ENCODE measurements at regions not wholly inside any gene's neighbourhood (a gene's known extent, or its start where the extent isn't known, plus 50 kb on each side); places are given as distances from the start of the nearest gene placed in this dataset.

GRCh38 chr1:112140743-112141142 is 151.3 kb upstream of the KCND3 start:
- Histone ChIP-seq H3K9ac (ENCODE audit: extremely low read depth, insufficient read length, low read length) (no peak overlapping the region), H2BK12ac (ENCODE audit: insufficient read length, low read depth, low read length) (no peak overlapping the region), H3K14ac (ENCODE audit: insufficient read depth, low read length) (no peak overlapping the region), H3K4ac (ENCODE audit: low read depth, low read length) (no peak overlapping the region), H4K20me1 (ENCODE audit: control insufficient read depth, insufficient read depth, insufficient read length) (no peaks in the 10 kb centered on the region), H2AK5ac (ENCODE audit: insufficient read length, low read length) (no peak overlapping the region), H2BK5ac (ENCODE audit: insufficient read length, low read length) (no peak overlapping the region), H2BK120ac (ENCODE audit: low read depth, low read length, poor library complexity, severe bottlenecking) (no peak overlapping the region), H3K9me3 (ENCODE audit: control insufficient read depth, low read depth, low read length) (no peaks in the 10 kb centered on the region), H3K79me1 (ENCODE audit: insufficient read depth, low read depth, low read length, poor library complexity, severe bottlenecking) (no peaks in the 10 kb centered on the region), H4K8ac (replicated peaks; ENCODE audit: insufficient read length, low read depth, low read length) (no peak overlapping the region), H4K5ac (ENCODE audit: insufficient read length, low read depth, low read length) (no peak overlapping the region), H3K23ac (ENCODE audit: insufficient read length, low read depth, low read length) (no peak overlapping the region), H3K18ac (ENCODE audit: insufficient read length, low read depth, low read length) (no peak overlapping the region), H3K56ac (ENCODE audit: insufficient read length, low read depth, low read length) (no peak overlapping the region), H2BK15ac (ENCODE audit: low read depth, low read length) (no peak overlapping the region), H3K4me2 (ENCODE audit: insufficient read depth, insufficient read length, low read length) (no peak overlapping the region), H3T11ph (ENCODE audit: low read length) (no peak overlapping the region), H4K91ac (ENCODE audit: insufficient read length, low read depth, low read length) (no peak overlapping the region), H3K27me3 (ENCODE audit: insufficient read depth, low read length) (no peaks in the 10 kb centered on the region), H3K79me2 (ENCODE audit: insufficient read depth, low read length) (no peaks in the 10 kb centered on the region), H2BK20ac (ENCODE audit: low read depth, low read length, poor library complexity, severe bottlenecking) (no peak overlapping the region), H3K27ac (ENCODE audit: insufficient read length, low read depth, low read length) (no peak overlapping the region), H3K23me2 (ENCODE audit: insufficient read length, low read depth, low read length, poor library complexity, severe bottlenecking) (no peaks in the 10 kb centered on the region), H3K4me1 (ENCODE audit: insufficient read depth, low read length) (no peaks in the 10 kb centered on the region), H2AFZ (ENCODE audit: low read length) (no peak overlapping the region)
- TF ChIP-seq CTCF (conservative IDR thresholded peaks at IDR 0.05): no peak
- H3K36me3 Mint-ChIP-seq (ENCODE audit: insufficient read depth in 1 of 3, low read depth in 3 of 3): no peaks in the 10 kb centered on the region
- H3K4me1 Mint-ChIP-seq: peaks cover 0 to 3% of the 10 kb centered on the region in 2 experiments; a peak in 1 of 4 replicates
- no peak for DNase-seq
- H3K9me3 Mint-ChIP-seq: no peaks in the 10 kb centered on the region
- no CpG with 5 or more reads among the region's 2 CpGs for WGBS (ENCODE audit: extremely low coverage, insufficient read length, low lambda C conversion rate)
- no peak overlapping the region for H3K27ac Mint-ChIP-seq
- H3K27me3 Mint-ChIP-seq (ENCODE audit: low read depth): peaks cover 48% of the 10 kb centered on the region
- no peak overlapping the region for H3K4me3 Mint-ChIP-seq

All from H9 (cell line).